Mesodermal cell (in vitro differentiated cells): ENCODE measurements at regions not wholly inside any gene's neighbourhood (a gene's known extent, or its start where the extent isn't known, plus 50 kb on each side); places are given as distances from the start of the nearest gene placed in this dataset.

Experiments used
- H3K27ac ChIP-seq: 2 replicates; pipeline ENCODE4 v1.7.0; 2013; ENCODE audit warnings: mild to moderate bottlenecking, low read depth, low read length, moderate library complexity; ENCODE audit not compliant: severe bottlenecking
- H3K36me3 ChIP-seq: 2 replicates; pipeline ENCODE4 v1.7.1; 2013; ENCODE audit warnings: mild to moderate bottlenecking, low read length, moderate library complexity; ENCODE audit not compliant: control insufficient read depth, insufficient read depth
- H3K4me1 ChIP-seq: one replicate; pipeline ENCODE4 v1.7.1; 2013; ENCODE audit warnings: mild to moderate bottlenecking, low read length; ENCODE audit not compliant: insufficient read depth, control insufficient read depth, poor library complexity, severe bottlenecking
- H3K4me3 ChIP-seq: 2 replicates; pipeline ENCODE4 v1.7.0; 2013; ENCODE audit warnings: low read length, control low read depth, mild to moderate bottlenecking; ENCODE audit not compliant: insufficient read depth, poor library complexity, severe bottlenecking; ENCODE audit errors: extremely low read depth
- H3K9me3 ChIP-seq: 2 replicates; pipeline ENCODE4 v1.7.1; 2013; ENCODE audit warnings: mild to moderate bottlenecking, low read length, moderate library complexity; ENCODE audit not compliant: control insufficient read depth
- WGBS, 2 experiments: methylation state at CpG; one replicate each; pipeline ENCODE4 v1.1.5; 2013; ENCODE audit warnings: missing lambda C conversion rate in 2 of 2; ENCODE audit not compliant: insufficient coverage in 2 of 2; 5-methylcytosine and 5-hydroxymethylcytosine counted together

DNA sequence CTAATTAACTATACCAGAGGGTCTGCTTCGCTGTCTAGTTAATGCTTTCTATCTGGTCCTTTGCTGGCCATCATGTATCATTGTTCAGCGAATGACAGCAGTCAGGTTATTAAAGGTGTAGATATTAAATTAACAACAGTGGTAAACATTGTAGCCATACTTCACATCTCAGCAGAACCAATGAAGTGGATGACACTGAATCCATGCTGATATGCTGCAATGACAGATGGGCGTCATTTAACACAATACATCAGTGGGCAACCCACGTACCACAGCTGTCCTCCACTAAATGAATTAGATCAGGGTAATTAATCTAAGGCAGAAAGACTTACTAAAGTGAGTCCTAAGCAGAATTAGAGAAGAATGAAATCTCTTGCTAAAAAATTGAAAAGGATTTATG lies 767.2 kb downstream of the NXPH1 start:
- Histone ChIP-seq H3K27ac (no peak overlapping the region), H3K36me3 (no peaks in the 10 kb centered on the region), H3K9me3 (no peaks in the 10 kb centered on the region), H3K4me1 (no peaks in the 10 kb centered on the region), H3K4me3 (no peak overlapping the region)
- no CpG with 5 or more reads among the region's 4 CpGs for WGBS, 2 experiments

- no peak overlapping the region for H3K4me3 ChIP-seq
- no peak overlapping the region for H3K27ac ChIP-seq
- WGBS, 2 experiments, result no CpG with 5 or more reads among the region's 2 CpGs
- no peaks in the 10 kb centered on the region for H3K4me1 ChIP-seq
- no peaks in the 10 kb centered on the region for H3K36me3 ChIP-seq
- H3K9me3 ChIP-seq, result no peaks in the 10 kb centered on the region
Measured at GRCh38 chr7:9201928-9202327, 768.5 kb downstream of the NXPH1 start.

DNA sequence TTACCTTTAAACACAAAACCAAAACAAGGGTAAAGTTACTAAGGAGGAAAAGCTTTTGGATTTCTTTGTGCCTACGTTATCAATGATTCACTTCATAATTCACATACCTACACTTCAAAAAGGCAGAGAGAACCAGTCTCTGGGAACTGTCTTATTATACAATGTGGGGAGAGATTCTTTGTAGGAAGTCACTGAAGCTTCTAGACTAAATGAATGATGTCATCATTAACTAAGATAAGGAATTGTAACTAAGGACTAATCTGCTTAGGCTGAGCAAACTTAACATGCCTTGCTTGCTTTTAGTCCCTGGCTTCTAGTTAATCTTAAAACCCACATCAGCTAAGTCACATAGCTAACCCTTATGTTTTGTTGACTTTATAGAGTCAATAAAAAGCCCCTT lies 771.2 kb downstream of the NXPH1 start:
- Histone ChIP-seq H3K4me1 (no peaks in the 10 kb centered on the region), H3K27ac (peak overlapping the region; percentile 11), H3K36me3 (no peaks in the 10 kb centered on the region), H3K4me3 (no peak overlapping the region), H3K9me3 (no peaks in the 10 kb centered on the region)
- WGBS, 2 experiments, result no CpG with 5 or more reads among the region's 1 CpG

- WGBS, 2 experiments, result no CpG with 5 or more reads among the region's 3 CpGs
- Histone ChIP-seq H3K27ac (no peak overlapping the region), H3K4me1 (no peaks in the 10 kb centered on the region), H3K36me3 (no peaks in the 10 kb centered on the region), H3K9me3 (no peaks in the 10 kb centered on the region), H3K4me3 (no peak overlapping the region)
Measured at GRCh38 chr7:9210114-9210513, 776.7 kb downstream of the NXPH1 start.

GRCh38 chr7:9217204-9217603 lies 783.8 kb downstream of the NXPH1 start:
- Histone ChIP-seq H3K9me3 (no peaks in the 10 kb centered on the region), H3K36me3 (no peaks in the 10 kb centered on the region), H3K4me1 (no peaks in the 10 kb centered on the region), H3K4me3 (no peak overlapping the region), H3K27ac (no peak overlapping the region)
- WGBS, 2 experiments, result no CpG with 5 or more reads among the region's 1 CpG

DNA sequence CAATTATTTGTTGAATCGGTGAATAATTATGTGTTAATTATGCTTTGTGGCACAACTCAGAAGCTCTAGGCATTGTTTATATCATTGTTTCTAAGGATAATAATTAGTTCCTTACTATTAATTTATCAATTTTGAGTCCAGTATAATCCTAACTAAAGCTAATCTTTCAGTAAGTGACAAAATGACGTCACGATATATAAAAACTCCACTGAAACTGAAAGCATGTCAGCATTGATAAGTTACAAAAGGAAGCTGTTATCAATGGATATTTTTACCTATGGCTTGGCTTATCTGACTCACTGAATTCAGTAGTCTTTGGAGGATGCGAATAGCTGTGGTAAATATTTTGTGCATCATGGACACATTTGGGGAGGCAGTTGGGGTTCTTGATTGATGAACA lies 793.1 kb downstream of the NXPH1 start:
- WGBS, 2 experiments, result 60 to 86% methylated on average over 1 of the region's 4 CpGs
- no peaks in the 10 kb centered on the region for H3K36me3 ChIP-seq
- H3K27ac ChIP-seq, result no peak overlapping the region
- H3K4me1 ChIP-seq, result no peaks in the 10 kb centered on the region
- no peaks in the 10 kb centered on the region for H3K9me3 ChIP-seq
- no peak overlapping the region for H3K4me3 ChIP-seq

DNA sequence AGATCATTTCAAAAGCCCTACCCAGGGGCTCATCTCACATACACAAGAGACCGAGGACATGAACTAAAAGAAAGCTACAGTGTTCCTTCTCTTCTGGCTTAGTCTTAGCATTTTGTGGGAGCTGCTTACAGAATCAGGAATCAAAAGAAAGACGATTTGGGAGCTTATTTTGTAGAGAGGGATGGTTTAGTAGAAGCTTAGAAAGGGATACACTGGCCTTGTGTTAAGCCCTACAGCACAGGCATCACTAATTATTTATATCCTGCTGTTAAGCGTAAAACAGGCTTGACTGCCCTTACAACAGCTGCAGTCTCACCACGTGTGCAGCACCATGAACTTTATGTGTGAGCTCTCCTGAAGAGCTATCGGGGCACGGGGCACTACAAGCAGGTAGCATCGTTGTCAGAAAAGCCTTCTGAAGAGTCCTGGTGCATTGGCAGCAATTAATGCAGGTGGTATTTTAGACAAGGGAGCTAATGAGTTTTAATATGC lies 798.3 kb downstream of the NXPH1 start:
- H3K4me1 ChIP-seq, result no peaks in the 10 kb centered on the region
- H3K27ac ChIP-seq, result no peak overlapping the region
- H3K9me3 ChIP-seq, result no peaks in the 10 kb centered on the region
- H3K36me3 ChIP-seq, result no peaks in the 10 kb centered on the region
- H3K4me3 ChIP-seq, result no peak overlapping the region
- WGBS, 2 experiments, result 73 to 88% methylated on average over 5 of the region's 7 CpGs

GRCh38 chr7:9240001-9240400 lies 806.6 kb downstream of the NXPH1 start:
- no peaks in the 10 kb centered on the region for H3K9me3 ChIP-seq

DNA sequence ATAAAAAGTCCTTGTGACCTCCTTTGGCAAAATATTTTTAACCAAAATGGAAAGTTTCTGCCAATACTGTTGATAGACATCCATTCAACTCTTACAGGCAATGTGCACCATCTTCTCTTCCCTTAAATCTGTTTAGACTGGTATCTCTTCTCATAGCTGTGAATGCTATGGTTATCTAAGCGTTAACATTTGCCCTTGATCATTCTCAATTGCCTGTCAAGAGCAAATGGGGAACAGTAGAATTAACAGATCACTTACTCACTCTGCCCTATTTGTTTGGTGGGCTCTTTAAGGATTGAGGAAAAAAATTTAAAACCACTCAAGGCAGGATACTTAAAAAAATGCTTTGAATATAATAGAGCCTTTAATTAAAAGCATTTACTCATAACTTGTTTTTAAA lies 808.4 kb downstream of the NXPH1 start:
- Histone ChIP-seq H3K27ac (no peak overlapping the region), H3K36me3 (no peaks in the 10 kb centered on the region), H3K4me1 (no peaks in the 10 kb centered on the region), H3K9me3 (no peaks in the 10 kb centered on the region), H3K4me3 (no peak overlapping the region)
- WGBS, 2 experiments, result no CpG with 5 or more reads among the region's 1 CpG

More at GRCh38 chr7:9240001-9240400, 806.6 kb downstream of the NXPH1 start:
- Histone ChIP-seq H3K36me3 (no peaks in the 10 kb centered on the region), H3K27ac (no peak overlapping the region), H3K4me3 (no peak overlapping the region), H3K4me1 (no peaks in the 10 kb centered on the region)

DNA sequence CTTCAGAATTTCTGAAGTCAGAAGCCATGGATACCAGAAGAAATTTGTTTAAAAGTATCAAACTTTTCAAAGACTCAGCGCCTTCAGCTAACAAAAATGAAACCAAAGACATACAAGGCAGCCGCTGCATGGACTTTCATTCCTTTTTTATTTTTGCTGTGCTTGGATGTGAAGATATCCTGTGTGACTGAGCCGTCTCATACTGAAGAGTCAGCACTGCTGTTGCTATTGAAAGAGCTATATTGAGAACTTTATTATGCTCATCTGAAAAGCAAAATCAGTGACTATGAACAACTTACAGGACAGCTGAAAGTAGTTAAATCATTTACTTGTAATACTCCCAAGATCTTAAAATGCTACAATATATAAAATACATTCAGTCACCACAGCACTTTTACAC lies 809.2 kb downstream of the NXPH1 start:
- H3K4me1 ChIP-seq, result no peaks in the 10 kb centered on the region
- H3K36me3 ChIP-seq, result no peaks in the 10 kb centered on the region
- no peak overlapping the region for H3K27ac ChIP-seq
- H3K9me3 ChIP-seq, result no peaks in the 10 kb centered on the region
- H3K4me3 ChIP-seq, result no peak overlapping the region
- WGBS, 2 experiments, result 83 to 100% methylated on average over 1 to 2 of the region's 3 CpGs

- H3K27ac ChIP-seq, result no peak overlapping the region
- H3K4me3 ChIP-seq, result no peak overlapping the region
- no peaks in the 10 kb centered on the region for H3K36me3 ChIP-seq
- no peaks in the 10 kb centered on the region for H3K9me3 ChIP-seq
- 77 to 78% methylated on average over 3 to 4 of the region's 4 CpGs for WGBS, 2 experiments
- no peaks in the 10 kb centered on the region for H3K4me1 ChIP-seq
Measured at GRCh38 chr7:9250876-9251275, 817.5 kb downstream of the NXPH1 start.
